ENCODE measurements at regions not wholly inside any gene's neighbourhood (a gene's known extent, or its start where the extent isn't known, plus 50 kb on each side); places are given as distances from the start of the nearest gene placed in this dataset.

DNA sequence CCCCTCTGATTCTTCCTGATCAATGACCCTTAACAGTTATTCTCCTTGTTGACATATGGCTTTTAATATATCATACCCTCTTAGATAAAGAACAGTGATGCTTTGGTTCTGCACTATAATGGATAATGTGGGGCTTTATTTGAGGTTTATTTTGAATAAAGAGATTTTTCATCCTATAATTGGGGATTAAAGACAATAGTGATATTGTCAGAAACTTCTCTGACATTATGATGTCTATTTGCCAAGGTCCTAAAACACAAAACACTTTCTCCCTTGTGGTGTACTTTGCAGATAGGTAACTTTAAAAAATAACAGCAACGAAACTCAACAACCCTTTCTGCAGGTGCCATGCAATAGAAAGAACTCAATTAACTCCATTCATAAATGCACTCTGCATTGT lies 243.6 kb upstream of the RHOBTB1 start:
- TF ChIP-seq EP300 (IDR thresholded peaks at IDR 0.05; ENCODE audit: borderline replicate concordance) (no peak), ZBTB7A (IDR thresholded peaks at IDR 0.05; ENCODE audit: low read depth) (no peak), FOXM1 (IDR thresholded peaks at IDR 0.05; ENCODE audit: borderline replicate concordance, low read depth) (no peak), CREB1 (IDR thresholded peaks at IDR 0.05; ENCODE audit: low read depth) (no peak), CEBPB (IDR thresholded peaks at IDR 0.05) (no peak), TEAD4 (IDR thresholded peaks at IDR 0.05) (no peak), TCF12 (IDR thresholded peaks at IDR 0.05; ENCODE audit: low read depth) (no peak), TAF1 (IDR thresholded peaks at IDR 0.05; ENCODE audit: low read depth) (no peak), EGR1 (IDR thresholded peaks at IDR 0.05) (no peak), NFIC (IDR thresholded peaks at IDR 0.05) (no peak), RAD21 (IDR thresholded peaks at IDR 0.05; ENCODE audit: low read depth) (no peak), YY1 (IDR thresholded peaks at IDR 0.05; ENCODE audit: low read depth) (no peak)
- TF ChIP-seq, protein P1, sequence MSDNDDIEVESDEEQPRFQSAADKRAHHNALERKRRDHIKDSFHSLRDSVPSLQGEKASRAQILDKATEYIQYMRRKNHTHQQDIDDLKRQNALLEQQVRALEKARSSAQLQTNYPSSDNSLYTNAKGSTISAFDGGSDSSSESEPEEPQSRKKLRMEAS (IDR thresholded peaks at IDR 0.05): no peak
- TF ChIP-seq, protein P2, sequence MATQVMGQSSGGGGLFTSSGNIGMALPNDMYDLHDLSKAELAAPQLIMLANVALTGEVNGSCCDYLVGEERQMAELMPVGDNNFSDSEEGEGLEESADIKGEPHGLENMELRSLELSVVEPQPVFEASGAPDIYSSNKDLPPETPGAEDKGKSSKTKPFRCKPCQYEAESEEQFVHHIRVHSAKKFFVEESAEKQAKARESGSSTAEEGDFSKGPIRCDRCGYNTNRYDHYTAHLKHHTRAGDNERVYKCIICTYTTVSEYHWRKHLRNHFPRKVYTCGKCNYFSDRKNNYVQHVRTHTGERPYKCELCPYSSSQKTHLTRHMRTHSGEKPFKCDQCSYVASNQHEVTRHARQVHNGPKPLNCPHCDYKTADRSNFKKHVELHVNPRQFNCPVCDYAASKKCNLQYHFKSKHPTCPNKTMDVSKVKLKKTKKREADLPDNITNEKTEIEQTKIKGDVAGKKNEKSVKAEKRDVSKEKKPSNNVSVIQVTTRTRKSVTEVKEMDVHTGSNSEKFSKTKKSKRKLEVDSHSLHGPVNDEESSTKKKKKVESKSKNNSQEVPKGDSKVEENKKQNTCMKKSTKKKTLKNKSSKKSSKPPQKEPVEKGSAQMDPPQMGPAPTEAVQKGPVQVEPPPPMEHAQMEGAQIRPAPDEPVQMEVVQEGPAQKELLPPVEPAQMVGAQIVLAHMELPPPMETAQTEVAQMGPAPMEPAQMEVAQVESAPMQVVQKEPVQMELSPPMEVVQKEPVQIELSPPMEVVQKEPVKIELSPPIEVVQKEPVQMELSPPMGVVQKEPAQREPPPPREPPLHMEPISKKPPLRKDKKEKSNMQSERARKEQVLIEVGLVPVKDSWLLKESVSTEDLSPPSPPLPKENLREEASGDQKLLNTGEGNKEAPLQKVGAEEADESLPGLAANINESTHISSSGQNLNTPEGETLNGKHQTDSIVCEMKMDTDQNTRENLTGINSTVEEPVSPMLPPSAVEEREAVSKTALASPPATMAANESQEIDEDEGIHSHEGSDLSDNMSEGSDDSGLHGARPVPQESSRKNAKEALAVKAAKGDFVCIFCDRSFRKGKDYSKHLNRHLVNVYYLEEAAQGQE (IDR thresholded peaks at IDR 0.05; ENCODE audit: low read depth): no peak
- TF ChIP-seq, protein P3, sequence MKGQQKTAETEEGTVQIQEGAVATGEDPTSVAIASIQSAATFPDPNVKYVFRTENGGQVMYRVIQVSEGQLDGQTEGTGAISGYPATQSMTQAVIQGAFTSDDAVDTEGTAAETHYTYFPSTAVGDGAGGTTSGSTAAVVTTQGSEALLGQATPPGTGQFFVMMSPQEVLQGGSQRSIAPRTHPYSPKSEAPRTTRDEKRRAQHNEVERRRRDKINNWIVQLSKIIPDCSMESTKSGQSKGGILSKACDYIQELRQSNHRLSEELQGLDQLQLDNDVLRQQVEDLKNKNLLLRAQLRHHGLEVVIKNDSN (IDR thresholded peaks at IDR 0.05): no peak

DNA sequence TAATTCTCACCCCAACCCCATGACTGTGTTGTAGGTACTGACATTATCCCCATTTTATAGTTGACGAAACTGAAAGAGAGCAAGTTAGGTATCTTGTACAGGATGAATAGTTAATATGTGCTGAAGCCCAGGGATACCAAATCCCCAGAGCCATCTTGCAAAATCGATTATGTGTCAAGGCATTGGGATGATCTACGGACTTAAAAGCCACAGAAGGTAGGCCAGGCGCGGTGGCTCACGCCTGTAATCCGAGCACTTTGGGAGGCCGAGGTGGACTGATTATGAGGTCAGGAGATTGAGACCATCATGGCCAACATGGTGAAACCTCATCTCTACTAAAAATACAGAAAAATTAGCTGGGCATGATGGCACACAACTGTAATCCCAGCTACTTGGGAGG lies 242.4 kb upstream of the RHOBTB1 start:
- TF ChIP-seq, protein P1 (IDR thresholded peaks at IDR 0.05): no peak
- TF ChIP-seq EGR1 (IDR thresholded peaks at IDR 0.05): no peak
- no peak for TF ChIP-seq FOXM1 (IDR thresholded peaks at IDR 0.05; ENCODE audit: borderline replicate concordance, low read depth)

DNA sequence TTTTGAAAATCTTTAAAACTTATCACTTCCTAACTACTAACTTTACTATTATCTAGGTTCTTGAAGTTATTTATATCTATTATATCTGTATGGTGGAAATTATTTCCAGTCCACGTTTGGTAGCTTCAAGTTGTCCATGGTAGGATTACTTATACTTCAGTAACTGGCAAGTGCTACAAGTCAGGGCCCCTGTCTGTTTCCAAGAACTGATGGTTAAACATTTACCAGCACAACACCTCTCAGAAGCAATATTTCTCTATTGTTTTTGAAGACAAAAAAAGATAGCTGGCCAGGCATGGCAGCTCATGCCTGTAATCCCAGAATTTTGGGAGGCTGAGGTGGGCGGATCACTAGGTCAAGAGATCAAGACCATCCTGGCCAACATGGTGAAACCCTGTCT lies 240.4 kb upstream of the RHOBTB1 start:
- TF ChIP-seq NFIC (IDR thresholded peaks at IDR 0.05): no peak
- no peak for TF ChIP-seq FOXM1 (IDR thresholded peaks at IDR 0.05; ENCODE audit: borderline replicate concordance, low read depth)

GRCh38 chr10:61183967-61184366 lies 240.0 kb upstream of the RHOBTB1 start:
- TF ChIP-seq CEBPB (IDR thresholded peaks at IDR 0.05) (no peak), FOXM1 (IDR thresholded peaks at IDR 0.05; ENCODE audit: borderline replicate concordance, low read depth) (no peak), RAD21 (IDR thresholded peaks at IDR 0.05; ENCODE audit: low read depth) (no peak), TAF1 (IDR thresholded peaks at IDR 0.05; ENCODE audit: low read depth) (no peak), TEAD4 (IDR thresholded peaks at IDR 0.05) (no peak), NFIC (IDR thresholded peaks at IDR 0.05) (no peak), CREB1 (IDR thresholded peaks at IDR 0.05; ENCODE audit: low read depth) (no peak), EGR1 (IDR thresholded peaks at IDR 0.05) (no peak), ZBTB7A (IDR thresholded peaks at IDR 0.05; ENCODE audit: low read depth) (no peak), TCF12 (IDR thresholded peaks at IDR 0.05; ENCODE audit: low read depth) (no peak), EP300 (IDR thresholded peaks at IDR 0.05; ENCODE audit: borderline replicate concordance) (no peak), YY1 (IDR thresholded peaks at IDR 0.05; ENCODE audit: low read depth) (no peak)
- TF ChIP-seq, protein P3 (IDR thresholded peaks at IDR 0.05): no peak
- TF ChIP-seq, protein P2 (IDR thresholded peaks at IDR 0.05; ENCODE audit: low read depth): no peak
- TF ChIP-seq, protein P1 (IDR thresholded peaks at IDR 0.05): no peak

DNA sequence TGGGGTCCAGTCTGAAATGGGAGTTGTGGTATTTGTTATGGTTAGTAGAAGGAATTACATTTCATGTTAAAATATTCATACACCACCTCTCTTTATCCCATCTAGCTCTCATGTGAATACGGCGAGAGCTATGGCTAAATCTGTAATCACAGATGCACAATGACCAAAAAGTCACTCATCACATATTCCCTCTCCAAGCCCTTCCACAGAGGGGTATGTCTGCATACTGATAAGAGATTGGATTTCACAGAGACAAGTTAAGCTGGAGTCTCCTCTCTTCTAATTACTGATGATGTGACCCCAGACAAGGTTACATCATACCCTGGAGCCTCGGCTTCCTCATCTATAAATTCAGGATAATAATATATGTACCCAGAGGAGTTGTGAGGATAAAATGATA lies 237.8 kb upstream of the RHOBTB1 start:
- TF ChIP-seq FOXM1 (IDR thresholded peaks at IDR 0.05; ENCODE audit: borderline replicate concordance, low read depth): no peak
- TF ChIP-seq TAF1 (IDR thresholded peaks at IDR 0.05; ENCODE audit: low read depth): no peak
- TF ChIP-seq, protein P1 (IDR thresholded peaks at IDR 0.05): no peak
- no peak for TF ChIP-seq EGR1 (IDR thresholded peaks at IDR 0.05)

- TF ChIP-seq TAF1 (IDR thresholded peaks at IDR 0.05; ENCODE audit: low read depth): no peak
- TF ChIP-seq, protein P1 (IDR thresholded peaks at IDR 0.05): no peak
- TF ChIP-seq ZBTB7A (IDR thresholded peaks at IDR 0.05; ENCODE audit: low read depth): no peak
- no peak for TF ChIP-seq TCF12 (IDR thresholded peaks at IDR 0.05; ENCODE audit: low read depth)
- no peak for TF ChIP-seq CEBPB (IDR thresholded peaks at IDR 0.05)
- TF ChIP-seq EGR1 (IDR thresholded peaks at IDR 0.05): no peak
- TF ChIP-seq, protein P2 (IDR thresholded peaks at IDR 0.05; ENCODE audit: low read depth): no peak
- no peak for TF ChIP-seq RAD21 (IDR thresholded peaks at IDR 0.05; ENCODE audit: low read depth)
- TF ChIP-seq TEAD4 (IDR thresholded peaks at IDR 0.05): no peak
- TF ChIP-seq CREB1 (IDR thresholded peaks at IDR 0.05; ENCODE audit: low read depth): no peak
Measured at GRCh38 chr10:61179771-61180170, 235.8 kb upstream of the RHOBTB1 start.
